DMS53 treated with DMSO at 0.1 percent for 48 hours (cell line): ENCODE measurements at regions not wholly inside any gene's neighbourhood (a gene's known extent, or its start where the extent isn't known, plus 50 kb on each side); places are given as distances from the start of the nearest gene placed in this dataset.

ENCODE experiments used
- DNase-seq: peaks from one replicate; lab custom pipeline; 2025; ENCODE audit not compliant: unreplicated experiment; lab: John Stamatoyannopoulos, UW

- DNase-seq: no peak
Observed at GRCh38 chr15:95918525-95918924, 412.0 kb upstream of the NR2F2 start.

- DNase-seq: no peak
Observed at GRCh38 chr15:95919460-95919859, 411.0 kb upstream of the NR2F2 start.

GRCh38 chr15:95921404-95921803 is 409.1 kb upstream of the NR2F2 start:
- DNase-seq: no peak

GRCh38 chr15:95922431-95922830 is 408.1 kb upstream of the NR2F2 start:
- DNase-seq: no peak

GRCh38 chr15:95923792-95924191 is 406.7 kb upstream of the NR2F2 start:
- DNase-seq: no peak

GRCh38 chr15:95928822-95929221 is 401.7 kb upstream of the NR2F2 start:
- no peak for DNase-seq

- no peak for DNase-seq
Observed at GRCh38 chr15:95929232-95929846, 401.2 kb upstream of the NR2F2 start.

GRCh38 chr15:95930659-95931375 is 399.7 kb upstream of the NR2F2 start:
- DNase-seq: no peak

- DNase-seq: no peak
Observed at GRCh38 chr15:95931619-95932018, 398.9 kb upstream of the NR2F2 start.

GRCh38 chr15:95932141-95932540 is 398.4 kb upstream of the NR2F2 start:
- no peak for DNase-seq

GRCh38 chr15:95932676-95933075 is 397.8 kb upstream of the NR2F2 start:
- no peak for DNase-seq

GRCh38 chr15:95935852-95936251 is 394.6 kb upstream of the NR2F2 start:
- no peak for DNase-seq

GRCh38 chr15:95937128-95937528 is 393.4 kb upstream of the NR2F2 start:
- DNase-seq: no peak

GRCh38 chr15:95940431-95940985 is 390.0 kb upstream of the NR2F2 start:
- no peak for DNase-seq

- no peak for DNase-seq
Observed at GRCh38 chr15:95944193-95944592, 386.3 kb upstream of the NR2F2 start.

- no peak for DNase-seq
Observed at GRCh38 chr15:95944661-95945255, 385.7 kb upstream of the NR2F2 start.

- no peak for DNase-seq
Observed at GRCh38 chr15:95946241-95946640, 384.3 kb upstream of the NR2F2 start.

GRCh38 chr15:95946926-95947325 is 383.6 kb upstream of the NR2F2 start:
- no peak for DNase-seq

- DNase-seq: no peak
Observed at GRCh38 chr15:95948411-95948810, 382.1 kb upstream of the NR2F2 start.

- DNase-seq: no peak
Observed at GRCh38 chr15:95953032-95953431, 377.5 kb upstream of the NR2F2 start.

GRCh38 chr15:95957861-95958260 is 372.6 kb upstream of the NR2F2 start:
- DNase-seq: no peak

- no peak for DNase-seq
Observed at GRCh38 chr15:95958382-95958781, 372.1 kb upstream of the NR2F2 start.
